Right lobe of liver (tissue), 4 donors: ENCODE measurements at regions not wholly inside any gene's neighbourhood (a gene's known extent, or its start where the extent isn't known, plus 50 kb on each side); places are given as distances from the start of the nearest gene placed in this dataset.

Experiments
- POLR2A ChIP-seq: fragments of 450-650 bp; IDR thresholded peaks from one replicate; pipeline ENCODE4 v1.6.1; 2017; ENCODE audit warnings: antibody characterized with exemption, mild to moderate bottlenecking
- TF ChIP-seq, protein P1 (sequence below), 4 donors: fragments of 200-600 bp in 3 of 4; fragments of 450-650 bp in 1 of 4; IDR thresholded peaks; one replicate each; pipeline versions ENCODE4 v1.5.1 to v1.8.0; 2016 to 2022; ENCODE audit warnings: antibody characterized with exemption in 4 of 4, mild to moderate bottlenecking in 2 of 4
- donor health status: DM: no; HTN: no; CAD: no.
- donor health status: DM: no; HTN: no; CAD: no.
- donor health status: DM: no; HTN: yes; CAD: no.

DNA sequence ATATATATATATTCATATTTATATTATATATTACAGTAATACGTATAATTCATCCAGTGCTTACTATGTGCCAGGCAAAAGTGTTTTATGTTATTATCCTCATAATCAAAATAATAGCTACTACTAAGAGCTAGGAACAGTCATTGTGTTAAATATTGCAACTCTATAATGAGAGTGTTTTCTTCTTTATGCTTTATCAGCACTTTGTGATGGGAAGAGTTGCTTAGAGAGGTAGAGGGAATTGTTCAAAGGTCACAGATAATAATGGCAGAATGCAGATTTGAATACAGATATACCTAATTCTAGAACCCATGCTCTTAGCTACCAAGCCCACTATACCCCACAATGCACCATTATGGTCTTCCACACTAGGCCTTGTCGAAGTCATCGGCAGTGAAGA is 318.8 kb upstream of the PPARGC1A start:
- TF ChIP-seq, protein P1, sequence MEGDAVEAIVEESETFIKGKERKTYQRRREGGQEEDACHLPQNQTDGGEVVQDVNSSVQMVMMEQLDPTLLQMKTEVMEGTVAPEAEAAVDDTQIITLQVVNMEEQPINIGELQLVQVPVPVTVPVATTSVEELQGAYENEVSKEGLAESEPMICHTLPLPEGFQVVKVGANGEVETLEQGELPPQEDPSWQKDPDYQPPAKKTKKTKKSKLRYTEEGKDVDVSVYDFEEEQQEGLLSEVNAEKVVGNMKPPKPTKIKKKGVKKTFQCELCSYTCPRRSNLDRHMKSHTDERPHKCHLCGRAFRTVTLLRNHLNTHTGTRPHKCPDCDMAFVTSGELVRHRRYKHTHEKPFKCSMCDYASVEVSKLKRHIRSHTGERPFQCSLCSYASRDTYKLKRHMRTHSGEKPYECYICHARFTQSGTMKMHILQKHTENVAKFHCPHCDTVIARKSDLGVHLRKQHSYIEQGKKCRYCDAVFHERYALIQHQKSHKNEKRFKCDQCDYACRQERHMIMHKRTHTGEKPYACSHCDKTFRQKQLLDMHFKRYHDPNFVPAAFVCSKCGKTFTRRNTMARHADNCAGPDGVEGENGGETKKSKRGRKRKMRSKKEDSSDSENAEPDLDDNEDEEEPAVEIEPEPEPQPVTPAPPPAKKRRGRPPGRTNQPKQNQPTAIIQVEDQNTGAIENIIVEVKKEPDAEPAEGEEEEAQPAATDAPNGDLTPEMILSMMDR (IDR thresholded peaks at IDR 0.05) = no peak
- no peak for TF ChIP-seq POLR2A
